ENCODE measurements at regions not wholly inside any gene's neighbourhood (a gene's known extent, or its start where the extent isn't known, plus 50 kb on each side); places are given as distances from the start of the nearest gene placed in this dataset.

DNA sequence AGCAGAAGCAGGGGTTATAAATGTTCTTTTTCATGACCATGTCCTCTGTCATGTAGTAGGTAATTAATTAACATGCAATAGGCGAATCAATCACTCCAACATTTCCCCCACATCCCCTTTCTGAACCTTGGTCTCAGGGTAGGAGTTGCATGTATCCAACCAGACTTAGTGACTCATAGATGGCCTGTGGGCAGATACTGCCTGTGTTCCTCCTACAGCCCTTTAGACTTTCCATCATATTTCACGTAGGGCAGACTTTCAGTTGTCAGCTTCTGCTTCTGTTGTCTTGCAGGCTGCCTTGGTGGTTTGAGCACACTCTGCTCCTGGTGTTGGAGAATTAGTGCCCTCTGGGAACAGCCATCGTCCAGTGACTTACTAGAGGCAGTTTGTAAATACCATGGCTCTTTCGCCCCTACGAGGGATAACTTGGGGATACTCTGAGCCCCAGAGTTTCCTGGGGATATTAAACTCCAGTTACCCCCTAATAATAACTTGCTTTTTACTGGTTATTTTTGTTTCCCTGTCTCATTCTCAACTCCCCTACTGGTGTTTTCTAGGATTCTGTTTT, 244.4 kb downstream of the EDEM1 start:
- no peaks in the 10 kb centered on the region for H3K4me1 ChIP-seq (ENCODE audit: control insufficient read depth, insufficient read depth, low read length)
- H3K4me1 Mint-ChIP-seq = no peaks in the 10 kb centered on the region
- intact Hi-C loops (cut with micrococcal nuclease) = no loop called here
- no peak overlapping the region for H3K4me3 Mint-ChIP-seq
- ATAC-seq (no peak), DNase-seq (no peak)
- H3K27me3 ChIP-seq (ENCODE audit: control insufficient read depth, insufficient read depth, low read length) = no peaks in the 10 kb centered on the region
- WGBS (ENCODE audit: insufficient coverage) = 80% methylated on average over 5 of the region's 5 CpGs
- TF ChIP-seq, protein P1, sequence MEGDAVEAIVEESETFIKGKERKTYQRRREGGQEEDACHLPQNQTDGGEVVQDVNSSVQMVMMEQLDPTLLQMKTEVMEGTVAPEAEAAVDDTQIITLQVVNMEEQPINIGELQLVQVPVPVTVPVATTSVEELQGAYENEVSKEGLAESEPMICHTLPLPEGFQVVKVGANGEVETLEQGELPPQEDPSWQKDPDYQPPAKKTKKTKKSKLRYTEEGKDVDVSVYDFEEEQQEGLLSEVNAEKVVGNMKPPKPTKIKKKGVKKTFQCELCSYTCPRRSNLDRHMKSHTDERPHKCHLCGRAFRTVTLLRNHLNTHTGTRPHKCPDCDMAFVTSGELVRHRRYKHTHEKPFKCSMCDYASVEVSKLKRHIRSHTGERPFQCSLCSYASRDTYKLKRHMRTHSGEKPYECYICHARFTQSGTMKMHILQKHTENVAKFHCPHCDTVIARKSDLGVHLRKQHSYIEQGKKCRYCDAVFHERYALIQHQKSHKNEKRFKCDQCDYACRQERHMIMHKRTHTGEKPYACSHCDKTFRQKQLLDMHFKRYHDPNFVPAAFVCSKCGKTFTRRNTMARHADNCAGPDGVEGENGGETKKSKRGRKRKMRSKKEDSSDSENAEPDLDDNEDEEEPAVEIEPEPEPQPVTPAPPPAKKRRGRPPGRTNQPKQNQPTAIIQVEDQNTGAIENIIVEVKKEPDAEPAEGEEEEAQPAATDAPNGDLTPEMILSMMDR (IDR thresholded peaks at IDR 0.05) = no peak
- no peaks in the 10 kb centered on the region for H3K36me3 ChIP-seq (ENCODE audit: control insufficient read depth, insufficient read depth, low read length)
- H3K27me3 Mint-ChIP-seq (ENCODE audit: low read depth in 2 of 2) = no peaks in the 10 kb centered on the region
- H3K27ac ChIP-seq (ENCODE audit: low read length) = no peak overlapping the region
- H3K27ac Mint-ChIP-seq = no peak overlapping the region
- H3K9me3 Mint-ChIP-seq = no peaks in the 10 kb centered on the region
- no peak overlapping the region for H3K4me3 ChIP-seq (ENCODE audit: low read length)
- H3K36me3 Mint-ChIP-seq = no peaks in the 10 kb centered on the region
- no peaks in the 10 kb centered on the region for H3K9me3 ChIP-seq (ENCODE audit: control insufficient read depth, insufficient read depth, low read length)

DNA sequence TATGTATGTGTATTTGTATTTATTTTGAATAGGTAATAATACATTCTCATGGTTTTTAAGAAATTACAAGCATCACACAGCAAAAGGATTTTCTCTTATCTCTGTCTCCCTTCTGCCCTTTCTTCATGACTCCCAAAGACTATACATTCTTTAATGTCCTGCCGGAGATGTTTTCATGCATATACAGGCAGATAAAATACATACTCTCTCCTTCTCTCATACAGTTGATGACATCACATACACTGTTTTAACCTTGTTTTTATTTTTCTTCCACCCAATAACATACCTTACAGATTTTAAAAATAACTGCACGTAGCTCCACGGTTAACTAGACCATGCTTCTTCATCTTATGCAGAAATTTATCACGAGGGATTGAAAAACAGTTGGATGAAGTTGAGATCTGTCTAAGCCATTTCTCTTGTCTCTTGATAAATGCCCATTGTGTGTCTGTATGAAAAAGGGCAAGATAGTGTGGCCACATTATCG, 249.8 kb downstream of the EDEM1 start:
- H3K27ac ChIP-seq (ENCODE audit: low read length) = no peak overlapping the region
- intact Hi-C loops (cut with micrococcal nuclease) = no loop called here
- Mint-ChIP-seq H3K4me3 (no peak overlapping the region), H3K27ac (no peak overlapping the region), H3K36me3 (no peaks in the 10 kb centered on the region), H3K27me3 (ENCODE audit: low read depth in 2 of 2) (no peaks in the 10 kb centered on the region), H3K9me3 (no peaks in the 10 kb centered on the region), H3K4me1 (no peaks in the 10 kb centered on the region)
- ATAC-seq = no peak
- H3K4me1 ChIP-seq (ENCODE audit: control insufficient read depth, insufficient read depth, low read length) = no peaks in the 10 kb centered on the region
- TF ChIP-seq, protein P1 (IDR thresholded peaks at IDR 0.05) = no peak
- H3K36me3 ChIP-seq (ENCODE audit: control insufficient read depth, insufficient read depth, low read length) = no peaks in the 10 kb centered on the region
- no peak for DNase-seq
- no peak overlapping the region for H3K4me3 ChIP-seq (ENCODE audit: low read length)
- H3K27me3 ChIP-seq (ENCODE audit: control insufficient read depth, insufficient read depth, low read length) = no peaks in the 10 kb centered on the region
- no peaks in the 10 kb centered on the region for H3K9me3 ChIP-seq (ENCODE audit: control insufficient read depth, insufficient read depth, low read length)
- 91% methylated on average over 5 of the region's 5 CpGs for WGBS (ENCODE audit: insufficient coverage)

DNA sequence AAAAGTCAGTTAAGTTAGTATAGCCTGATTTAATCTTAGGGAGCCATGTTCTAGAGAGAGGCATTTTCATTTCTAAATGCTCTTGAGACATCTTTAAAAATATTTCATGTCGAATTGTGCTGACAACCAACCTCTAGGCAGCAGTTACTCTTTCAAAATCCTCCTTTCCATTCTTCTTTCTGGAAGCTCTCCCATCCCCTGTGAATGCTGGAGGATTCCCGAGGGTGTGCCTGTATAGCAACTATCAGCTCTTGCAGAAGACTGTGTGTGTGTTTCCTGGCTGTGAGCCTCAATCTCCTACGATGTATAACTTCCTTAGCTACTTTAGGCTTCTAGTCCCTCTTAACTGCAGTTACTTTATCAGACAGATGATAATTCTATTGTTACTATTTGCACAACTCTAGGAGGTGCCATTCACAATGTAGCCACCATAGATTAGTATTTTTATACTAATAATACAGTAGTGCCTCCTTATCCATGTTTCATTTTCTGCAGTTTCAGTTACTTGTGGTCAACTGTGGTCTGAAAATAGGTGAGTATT, 250.3 kb downstream of the EDEM1 start:
- WGBS (ENCODE audit: insufficient coverage) = 54% methylated on average over 3 of the region's 3 CpGs
- intact Hi-C loops (cut with micrococcal nuclease) = no loop called here
- Histone ChIP-seq H3K27me3 (ENCODE audit: control insufficient read depth, insufficient read depth, low read length) (no peaks in the 10 kb centered on the region), H3K9me3 (ENCODE audit: control insufficient read depth, insufficient read depth, low read length) (no peaks in the 10 kb centered on the region), H3K36me3 (ENCODE audit: control insufficient read depth, insufficient read depth, low read length) (no peaks in the 10 kb centered on the region), H3K27ac (ENCODE audit: low read length) (no peak overlapping the region), H3K4me1 (ENCODE audit: control insufficient read depth, insufficient read depth, low read length) (no peaks in the 10 kb centered on the region), H3K4me3 (ENCODE audit: low read length) (no peak overlapping the region)
- H3K27ac Mint-ChIP-seq = no peak overlapping the region
- no peaks in the 10 kb centered on the region for H3K27me3 Mint-ChIP-seq (ENCODE audit: low read depth in 2 of 2)
- ATAC-seq = no peak
- no peak for DNase-seq
- H3K4me3 Mint-ChIP-seq = no peak overlapping the region
- TF ChIP-seq, protein P1 (IDR thresholded peaks at IDR 0.05) = no peak
- H3K36me3 Mint-ChIP-seq = no peaks in the 10 kb centered on the region
- H3K9me3 Mint-ChIP-seq = no peaks in the 10 kb centered on the region
- H3K4me1 Mint-ChIP-seq = no peaks in the 10 kb centered on the region

DNA sequence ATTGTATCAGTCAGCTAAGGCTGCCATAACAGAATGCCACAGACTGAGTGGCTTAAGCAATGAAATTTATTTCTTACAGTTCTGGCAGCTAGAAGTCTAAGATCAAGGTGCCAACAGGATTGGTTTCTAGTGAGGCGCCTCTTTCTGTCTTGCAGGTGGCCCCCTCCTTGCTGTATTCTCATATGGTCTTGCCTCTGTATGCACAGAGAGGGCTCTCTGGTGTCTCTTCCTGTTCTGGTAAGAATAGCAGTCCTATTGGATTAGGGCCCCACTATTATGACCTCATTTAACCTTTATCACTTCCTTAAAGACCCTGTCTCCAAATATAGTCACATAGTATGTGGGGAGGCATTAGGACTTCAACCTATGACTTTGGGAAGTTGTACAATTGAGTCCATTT, 253.9 kb downstream of the EDEM1 start:
- Mint-ChIP-seq H3K27ac (no peak overlapping the region), H3K36me3 (no peaks in the 10 kb centered on the region), H3K27me3 (ENCODE audit: low read depth in 2 of 2) (no peaks in the 10 kb centered on the region), H3K4me3 (no peak overlapping the region), H3K9me3 (peaks cover 0 to 2% of the 10 kb centered on the region in 2 donors), H3K4me1 (no peaks in the 10 kb centered on the region)
- DNase-seq = no peak
- H3K27ac ChIP-seq (ENCODE audit: low read length) = no peak overlapping the region
- no peaks in the 10 kb centered on the region for H3K27me3 ChIP-seq (ENCODE audit: control insufficient read depth, insufficient read depth, low read length)
- intact Hi-C loops (cut with micrococcal nuclease) = no loop called here
- ATAC-seq = no peak
- WGBS (ENCODE audit: insufficient coverage) = 91% methylated on average over 1 of the region's 1 CpG
- no peaks in the 10 kb centered on the region for H3K9me3 ChIP-seq (ENCODE audit: control insufficient read depth, insufficient read depth, low read length)
- no peaks in the 10 kb centered on the region for H3K36me3 ChIP-seq (ENCODE audit: control insufficient read depth, insufficient read depth, low read length)
- TF ChIP-seq, protein P1 (IDR thresholded peaks at IDR 0.05) = no peak
- no peaks in the 10 kb centered on the region for H3K4me1 ChIP-seq (ENCODE audit: control insufficient read depth, insufficient read depth, low read length)
- no peak overlapping the region for H3K4me3 ChIP-seq (ENCODE audit: low read length)

Measured in natural killer cell (primary cell).